Mucosa of descending colon (tissue), 3 donors: ENCODE measurements at regions not wholly inside any gene's neighbourhood (a gene's known extent, or its start where the extent isn't known, plus 50 kb on each side); places are given as distances from the start of the nearest gene placed in this dataset.

Source experiments
- ATAC-seq: fragments of 200-7000 bp; cut with Tn5 transposase; one replicate; pipeline ENCODE4 v1.9.1; 2020; ENCODE audit warnings: mild to moderate bottlenecking, moderate library complexity
- DNase-seq, 3 donors: peaks; one replicate each; pipeline ENCODE4 v3.0.0-alpha.2; 2020
- H3K36me3 ChIP-seq: fragments of 200-600 bp; one replicate; pipeline ENCODE4 v1.8.0; 2021; ENCODE audit warnings: low read depth, mild to moderate bottlenecking
- H3K4me1 ChIP-seq: fragments of 200-600 bp; one replicate; pipeline ENCODE4 v1.8.0; 2021; ENCODE audit warnings: low read depth, mild to moderate bottlenecking
- H3K4me3 ChIP-seq: fragments of 200-600 bp; one replicate; pipeline ENCODE4 v1.8.0; 2021; ENCODE audit warnings: mild to moderate bottlenecking
- H3K9me3 ChIP-seq: fragments of 200-600 bp; one replicate; pipeline ENCODE4 v1.8.0; 2021; ENCODE audit warnings: mild to moderate bottlenecking
- CTCF ChIP-seq: fragments of 200-600 bp; IDR thresholded peaks from one replicate; pipeline ENCODE4 v1.8.0; 2022; ENCODE audit warnings: antibody characterized with exemption, mild to moderate bottlenecking
- intact Hi-C, 2 donors: fragments of 100-400 bp; cut with DNase I in 1 of 2; cut with micrococcal nuclease in 1 of 2; formaldehyde crosslinking; loops; one replicate each; pipeline versions ENCODE4 v1.11.0 to v1.11.1; 2022; cut with DNase I, micrococcal nuclease
- donor health status: DM: no; HTN: no; CAD: no; lungs with moderate emphysema.
- donor health status: DM: no; HTN: no; CAD: no.
- donor health status: DM: no; HTN: yes; CAD: no.

GRCh38 chr5:76030343-76030742, 52.8 kb upstream of the SV2C start:
- intact Hi-C loops, result no loop called here
- Histone ChIP-seq H3K36me3 (no peaks in the 10 kb centered on the region), H3K9me3 (no peaks in the 10 kb centered on the region), H3K4me1 (no peaks in the 10 kb centered on the region), H3K4me3 (no peak overlapping the region)
- no peak for TF ChIP-seq CTCF
- ATAC-seq, result no peak
- no peak for DNase-seq

GRCh38 chr5:76029739-76030138, 53.4 kb upstream of the SV2C start:
- Histone ChIP-seq H3K9me3 (no peaks in the 10 kb centered on the region), H3K4me3 (no peak overlapping the region), H3K36me3 (no peaks in the 10 kb centered on the region), H3K4me1 (no peaks in the 10 kb centered on the region)
- no peak for DNase-seq
- no peak for ATAC-seq
- intact Hi-C loops, result no loop called here
- TF ChIP-seq CTCF, result no peak

- no peak for TF ChIP-seq CTCF
- no peaks in the 10 kb centered on the region for H3K36me3 ChIP-seq
- no peak for DNase-seq
- H3K9me3 ChIP-seq, result no peaks in the 10 kb centered on the region
- intact Hi-C loops, result no loop called here
- no peak for ATAC-seq
- H3K4me3 ChIP-seq, result no peak overlapping the region
- no peaks in the 10 kb centered on the region for H3K4me1 ChIP-seq
Observed at GRCh38 chr5:76025790-76026189, 57.4 kb upstream of the SV2C start.

- no peak for TF ChIP-seq CTCF
- Histone ChIP-seq H3K4me3 (no peak overlapping the region), H3K4me1 (no peaks in the 10 kb centered on the region), H3K9me3 (no peaks in the 10 kb centered on the region), H3K36me3 (no peaks in the 10 kb centered on the region)
- intact Hi-C loops, result no loop called here
- no peak for DNase-seq
- no peak for ATAC-seq
Observed at GRCh38 chr5:76025069-76025468, 58.1 kb upstream of the SV2C start.

- H3K36me3 ChIP-seq, result no peaks in the 10 kb centered on the region
- intact Hi-C loops, result no loop called here
- H3K4me1 ChIP-seq, result no peaks in the 10 kb centered on the region
- DNase-seq (no peak), ATAC-seq (no peak)
- TF ChIP-seq CTCF, result no peak
- H3K4me3 ChIP-seq, result no peak overlapping the region
- no peaks in the 10 kb centered on the region for H3K9me3 ChIP-seq
Observed at GRCh38 chr5:76022611-76023010, 60.6 kb upstream of the SV2C start.

- intact Hi-C loops, result no loop called here
- no peak for DNase-seq
- Histone ChIP-seq H3K4me3 (no peak overlapping the region), H3K9me3 (no peaks in the 10 kb centered on the region), H3K4me1 (no peaks in the 10 kb centered on the region), H3K36me3 (no peaks in the 10 kb centered on the region)
- no peak for ATAC-seq
- no peak for TF ChIP-seq CTCF
Observed at GRCh38 chr5:76021936-76022584, 61.1 kb upstream of the SV2C start.
